ENCODE measurements at regions not wholly inside any gene's neighbourhood (a gene's known extent, or its start where the extent isn't known, plus 50 kb on each side); places are given as distances from the start of the nearest gene placed in this dataset.

DNA sequence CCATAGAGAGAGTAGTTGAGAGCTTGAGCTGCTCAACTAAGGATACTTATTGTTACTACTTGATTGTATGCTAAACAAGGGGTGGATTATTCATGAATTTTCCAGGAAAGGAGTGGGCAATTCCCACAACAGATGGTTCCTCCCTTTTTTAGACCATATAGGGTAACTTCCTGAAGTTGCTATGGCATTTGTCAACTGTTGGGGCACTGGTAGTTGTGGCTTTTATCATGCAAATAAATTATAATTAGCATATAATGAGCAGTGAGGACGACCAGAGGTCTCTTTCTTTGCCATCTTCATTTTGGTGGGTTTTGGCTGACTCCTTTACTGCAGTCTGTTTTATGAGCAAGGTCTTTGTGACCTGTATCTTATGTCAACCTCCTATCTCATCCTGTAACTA lies 1403.5 kb upstream of the PABPC4L start:
- no peak for DNase-seq (ENCODE audit: low read depth)
- H3K27me3 ChIP-seq (ENCODE audit: control insufficient read depth, insufficient read depth, low read length): no peaks in the 10 kb centered on the region
- TF ChIP-seq CTCF (IDR thresholded peaks at IDR 0.05; ENCODE audit: insufficient read depth, low read length, poor library complexity, severe bottlenecking): no peak
- no peaks in the 10 kb centered on the region for H3K36me3 ChIP-seq (ENCODE audit: control insufficient read depth, insufficient read depth, low read length)
- no peak overlapping the region for H3K4me3 ChIP-seq (ENCODE audit: low read depth, low read length)

GRCh38 chr4:135604531-135604930 lies 1402.9 kb upstream of the PABPC4L start:
- no peak for TF ChIP-seq CTCF (IDR thresholded peaks at IDR 0.05; ENCODE audit: insufficient read depth, low read length, poor library complexity, severe bottlenecking)
- no peak overlapping the region for H3K4me3 ChIP-seq (ENCODE audit: low read depth, low read length)
- no peaks in the 10 kb centered on the region for H3K27me3 ChIP-seq (ENCODE audit: control insufficient read depth, insufficient read depth, low read length)
- DNase-seq (ENCODE audit: low read depth): no peak
- H3K36me3 ChIP-seq (ENCODE audit: control insufficient read depth, insufficient read depth, low read length): no peaks in the 10 kb centered on the region

GRCh38 chr4:135601351-135601750 lies 1399.8 kb upstream of the PABPC4L start:
- Histone ChIP-seq H3K36me3 (ENCODE audit: control insufficient read depth, insufficient read depth, low read length) (no peaks in the 10 kb centered on the region), H3K27me3 (ENCODE audit: control insufficient read depth, insufficient read depth, low read length) (no peaks in the 10 kb centered on the region), H3K4me3 (ENCODE audit: low read depth, low read length) (no peak overlapping the region)
- no peak for DNase-seq (ENCODE audit: low read depth)
- TF ChIP-seq CTCF (IDR thresholded peaks at IDR 0.05; ENCODE audit: insufficient read depth, low read length, poor library complexity, severe bottlenecking): no peak

GRCh38 chr4:135598151-135598550 lies 1396.6 kb upstream of the PABPC4L start:
- no peaks in the 10 kb centered on the region for H3K36me3 ChIP-seq (ENCODE audit: control insufficient read depth, insufficient read depth, low read length)
- no peak overlapping the region for H3K4me3 ChIP-seq (ENCODE audit: low read depth, low read length)
- no peaks in the 10 kb centered on the region for H3K27me3 ChIP-seq (ENCODE audit: control insufficient read depth, insufficient read depth, low read length)
- no peak for DNase-seq (ENCODE audit: low read depth)
- TF ChIP-seq CTCF (IDR thresholded peaks at IDR 0.05; ENCODE audit: insufficient read depth, low read length, poor library complexity, severe bottlenecking): no peak

- Histone ChIP-seq H3K4me3 (ENCODE audit: low read depth, low read length) (no peak overlapping the region), H3K27me3 (ENCODE audit: control insufficient read depth, insufficient read depth, low read length) (no peaks in the 10 kb centered on the region), H3K36me3 (ENCODE audit: control insufficient read depth, insufficient read depth, low read length) (no peaks in the 10 kb centered on the region)
- TF ChIP-seq CTCF (IDR thresholded peaks at IDR 0.05; ENCODE audit: insufficient read depth, low read length, poor library complexity, severe bottlenecking): no peak
- DNase-seq (ENCODE audit: low read depth): no peak
Measured at GRCh38 chr4:135594521-135594920, 1392.9 kb upstream of the PABPC4L start.

- Histone ChIP-seq H3K4me3 (ENCODE audit: low read depth, low read length) (no peak overlapping the region), H3K36me3 (ENCODE audit: control insufficient read depth, insufficient read depth, low read length) (no peaks in the 10 kb centered on the region), H3K27me3 (ENCODE audit: control insufficient read depth, insufficient read depth, low read length) (no peaks in the 10 kb centered on the region)
- TF ChIP-seq CTCF (IDR thresholded peaks at IDR 0.05; ENCODE audit: insufficient read depth, low read length, poor library complexity, severe bottlenecking): no peak
- no peak for DNase-seq (ENCODE audit: low read depth)
Measured at GRCh38 chr4:135575041-135575440, 1373.5 kb upstream of the PABPC4L start.

Data from kidney epithelial cell (primary cell).